ENCODE measurements at regions not wholly inside any gene's neighbourhood (a gene's known extent, or its start where the extent isn't known, plus 50 kb on each side); places are given as distances from the start of the nearest gene placed in this dataset.

- TF ChIP-seq CTCF (IDR thresholded peaks at IDR 0.05) (no peak), POLR2A (IDR thresholded peaks at IDR 0.05) (no peak)
Observed at GRCh38 chr12:67748743-67749040, 100.1 kb downstream of the DYRK2 start.
